ENCODE measurements at regions not wholly inside any gene's neighbourhood (a gene's known extent, or its start where the extent isn't known, plus 50 kb on each side); places are given as distances from the start of the nearest gene placed in this dataset.

GRCh38 chr13:73751290-73751689 lies 382.9 kb downstream of the KLF12 start:
- intact Hi-C loops (cut with DNase I), result no loop called here
- DNase-seq (ENCODE audit: low spot score), result no peak

- DNase-seq (ENCODE audit: low spot score), result no peak
- intact Hi-C loops (cut with DNase I), result no loop called here
Measured at GRCh38 chr13:73748404-73748803, 385.8 kb downstream of the KLF12 start.

DNA sequence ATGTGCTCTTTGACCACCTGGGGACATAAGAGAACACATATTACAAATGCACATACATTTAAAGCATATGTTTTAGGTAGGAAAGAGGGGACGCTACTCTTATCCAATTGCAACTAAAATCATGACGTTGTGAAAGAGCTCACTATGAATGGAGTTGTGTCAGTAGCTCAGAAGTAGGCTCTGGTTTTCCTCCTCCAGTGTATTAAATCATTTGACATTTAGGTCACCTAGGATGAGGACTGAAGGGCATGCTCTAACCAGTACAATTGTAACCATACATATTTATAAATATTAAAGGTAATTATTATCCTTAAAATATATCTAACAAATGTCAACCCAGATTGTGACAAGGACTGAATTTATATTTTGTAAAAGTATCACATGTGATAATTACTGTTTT lies 389.0 kb downstream of the KLF12 start:
- intact Hi-C loops (cut with DNase I), result no loop called here
- no peak for DNase-seq (ENCODE audit: low spot score)

- intact Hi-C loops (cut with DNase I), result no loop called here
- DNase-seq (ENCODE audit: low spot score), result no peak
Measured at GRCh38 chr13:73742982-73743381, 391.2 kb downstream of the KLF12 start.

DNA sequence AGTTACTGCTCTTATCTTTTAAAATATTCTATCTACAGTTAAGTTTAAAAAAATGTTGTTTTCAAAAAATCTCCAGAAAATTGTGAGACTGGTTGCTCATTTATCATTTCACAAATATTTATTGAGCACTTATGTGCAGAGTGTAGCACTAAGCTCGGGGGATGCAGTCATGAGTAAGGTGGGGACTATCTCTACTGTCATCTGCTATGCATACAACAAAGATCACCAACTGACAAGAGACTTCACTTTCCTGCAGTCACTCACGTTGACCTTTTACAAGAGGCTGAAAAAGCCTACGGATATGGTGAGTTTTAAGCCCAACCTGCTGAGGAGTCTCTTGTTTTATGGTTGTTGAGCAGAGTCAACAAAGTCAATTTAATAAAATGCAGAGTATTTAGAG lies 392.5 kb downstream of the KLF12 start:
- intact Hi-C loops (cut with DNase I), result no loop called here
- DNase-seq (ENCODE audit: low spot score), result no peak

GRCh38 chr13:73741111-73741510 lies 393.1 kb downstream of the KLF12 start:
- no peak for DNase-seq (ENCODE audit: low spot score)
- intact Hi-C loops (cut with DNase I), result no loop called here

DNA sequence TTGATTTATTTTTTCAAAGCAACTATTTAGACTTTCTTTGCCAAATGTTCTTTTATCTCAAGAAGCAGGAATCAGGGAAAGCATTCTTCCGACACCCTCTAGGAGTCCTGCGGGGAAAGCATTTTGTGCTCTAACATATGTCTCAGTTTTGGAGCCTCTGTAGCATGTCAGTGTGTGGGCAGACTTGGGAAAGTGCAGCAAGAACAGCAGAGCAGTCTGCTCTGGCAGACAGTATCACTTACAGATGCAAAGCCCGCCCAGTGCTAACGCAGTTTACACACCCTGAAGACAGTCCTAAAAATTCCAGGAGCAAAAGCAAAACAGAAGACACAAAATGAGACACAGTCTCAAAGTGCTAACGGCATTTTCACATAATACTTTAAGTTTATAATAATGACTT lies 393.5 kb downstream of the KLF12 start:
- intact Hi-C loops (cut with DNase I), result no loop called here
- no peak for DNase-seq (ENCODE audit: low spot score)

DNA sequence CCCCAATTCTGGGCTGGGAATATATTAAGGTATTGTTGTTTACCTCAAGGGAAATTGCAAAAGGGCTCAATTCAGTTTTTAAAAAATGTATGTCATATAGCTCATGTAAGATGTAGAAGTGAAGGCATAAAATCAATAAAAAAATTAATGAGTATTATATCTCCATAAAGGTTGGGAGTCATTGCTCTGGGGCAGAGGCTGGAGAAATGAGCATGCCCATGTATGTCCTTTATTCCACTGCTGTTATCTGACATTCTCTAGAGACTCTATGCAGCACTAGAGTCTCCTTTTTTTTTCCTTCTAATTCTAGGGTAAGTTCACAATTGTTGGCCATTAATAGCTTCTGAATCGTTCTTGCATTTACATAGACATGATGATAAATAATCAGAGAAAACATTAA lies 394.8 kb downstream of the KLF12 start:
- DNase-seq (ENCODE audit: low spot score), result no peak
- intact Hi-C loops (cut with DNase I), result no loop called here

DNA sequence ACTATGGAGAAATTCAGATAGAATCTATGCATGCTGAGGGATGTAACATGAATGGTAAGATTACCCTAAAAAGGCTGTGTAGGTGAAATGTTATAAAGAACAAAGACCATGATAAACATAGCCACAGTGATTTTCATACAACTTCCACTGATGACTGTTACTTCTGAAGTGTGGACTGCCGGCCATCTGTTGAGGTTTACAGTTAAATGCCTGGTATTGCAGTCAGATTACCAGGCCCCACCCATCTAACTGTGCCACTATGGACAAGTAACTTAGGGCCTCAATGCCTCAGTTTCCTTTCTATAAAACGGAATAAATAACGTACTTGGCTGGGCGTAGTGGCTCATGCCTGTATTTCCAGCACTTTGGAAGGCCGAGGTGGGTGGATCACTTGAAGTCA lies 395.6 kb downstream of the KLF12 start:
- no peak for DNase-seq (ENCODE audit: low spot score)
- intact Hi-C loops (cut with DNase I), result no loop called here

DNA sequence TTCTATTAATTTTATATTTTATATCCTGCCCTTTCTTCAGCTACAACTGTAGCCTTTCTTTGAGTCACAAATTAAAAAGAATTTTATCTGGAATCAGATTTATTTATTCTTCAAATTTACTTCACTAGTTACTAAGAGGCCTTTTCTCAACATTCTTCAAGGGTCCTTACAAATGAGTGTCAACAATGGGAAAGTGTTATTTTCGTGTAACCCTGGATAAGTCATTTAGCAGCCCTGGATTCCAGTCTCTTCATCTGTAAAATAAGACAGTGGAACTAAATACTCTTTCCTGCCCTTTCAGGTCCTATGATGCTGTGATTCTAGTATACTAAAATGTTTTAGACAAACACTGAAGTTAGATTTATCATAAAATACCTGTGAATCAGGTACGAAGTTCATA lies 397.0 kb downstream of the KLF12 start:
- intact Hi-C loops (cut with DNase I), result no loop called here
- DNase-seq (ENCODE audit: low spot score), result no peak

DNA sequence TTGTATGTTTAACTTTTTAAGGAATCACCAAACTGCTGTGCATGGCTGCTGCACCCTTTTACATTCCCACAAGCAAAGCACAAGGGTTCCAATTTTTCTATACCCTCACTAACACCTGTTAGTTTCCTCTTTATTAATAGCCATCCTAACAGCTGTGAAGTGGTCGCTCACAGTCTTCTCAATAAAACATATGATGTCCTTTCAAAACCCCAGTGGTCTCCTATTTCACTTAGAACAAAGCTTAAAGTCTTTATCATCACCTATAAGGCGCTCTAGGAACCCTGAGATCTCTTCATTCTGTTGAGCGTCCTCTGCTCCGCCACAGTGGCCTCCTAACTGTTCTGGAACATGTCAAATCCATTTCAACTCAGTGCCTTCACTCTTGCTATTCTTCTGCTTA lies 400.5 kb downstream of the KLF12 start:
- no peak for DNase-seq (ENCODE audit: low spot score)
- intact Hi-C loops (cut with DNase I), result no loop called here

DNA sequence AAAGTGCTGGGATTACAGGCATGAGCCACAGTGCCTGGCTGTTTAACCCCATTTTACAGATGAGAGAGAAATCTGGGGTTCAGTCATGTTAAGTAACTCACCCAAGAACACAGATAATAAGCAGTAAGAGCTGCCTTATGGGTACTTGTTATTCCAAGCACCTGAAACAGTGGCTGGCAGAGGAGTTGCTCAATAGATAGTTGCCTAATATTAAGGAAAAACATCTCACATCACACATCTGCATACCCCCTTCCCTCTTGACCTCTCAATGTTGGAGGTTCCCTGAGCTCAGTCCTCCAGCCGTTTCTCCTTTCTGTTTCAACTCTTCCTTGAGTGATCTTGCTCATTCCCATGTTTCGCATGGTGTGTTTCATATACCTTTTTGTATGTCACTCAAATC lies 401.9 kb downstream of the KLF12 start:
- intact Hi-C loops (cut with DNase I), result no loop called here
- no peak for DNase-seq (ENCODE audit: low spot score)

DNA sequence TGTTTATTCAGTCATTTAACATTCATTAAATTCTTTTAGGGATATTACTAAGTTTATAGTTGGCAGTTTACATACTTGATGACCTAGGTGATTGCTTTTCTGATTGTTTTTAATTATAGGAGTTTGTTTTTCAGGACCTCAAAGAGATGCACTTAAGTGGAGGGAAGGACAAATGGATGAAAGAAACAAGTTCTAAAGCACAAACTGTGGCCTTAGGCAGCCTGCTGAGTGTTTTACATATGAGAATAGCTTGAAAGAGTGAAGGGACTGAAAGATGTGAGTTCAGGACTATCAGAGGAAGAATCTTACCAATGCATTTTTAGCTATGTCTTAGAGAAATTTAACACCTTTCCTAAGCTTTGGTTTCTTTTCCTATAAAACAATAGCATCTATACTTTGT lies 402.6 kb downstream of the KLF12 start:
- intact Hi-C loops (cut with DNase I), result no loop called here
- DNase-seq (ENCODE audit: low spot score), result no peak

- no peak for DNase-seq (ENCODE audit: low spot score)
- intact Hi-C loops (cut with DNase I), result no loop called here
Measured at GRCh38 chr13:73730014-73730413, 404.2 kb downstream of the KLF12 start.

- DNase-seq (ENCODE audit: low spot score), result no peak
- intact Hi-C loops (cut with DNase I), result no loop called here
Measured at GRCh38 chr13:73729046-73729445, 405.2 kb downstream of the KLF12 start.

DNA sequence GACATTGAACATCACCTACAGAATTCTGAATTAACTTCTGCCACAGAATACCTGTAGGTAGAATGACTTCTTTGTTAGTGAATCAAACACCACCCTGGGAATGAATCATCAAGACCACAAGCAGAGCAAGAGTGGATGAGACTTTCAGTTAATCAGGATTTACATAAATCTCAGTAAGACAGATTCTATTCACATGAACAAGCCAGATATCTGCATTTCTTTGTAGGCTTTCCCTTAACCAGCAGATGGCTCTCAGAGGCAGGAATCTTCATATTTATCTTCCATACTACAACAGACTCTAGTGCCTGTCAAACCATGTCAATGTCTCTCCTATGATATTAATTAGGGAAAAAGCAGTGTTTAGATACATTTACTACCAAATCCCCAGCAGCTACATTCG lies 412.1 kb downstream of the KLF12 start:
- intact Hi-C loops (cut with DNase I), result no loop called here
- no peak for DNase-seq (ENCODE audit: low spot score)

- intact Hi-C loops (cut with DNase I), result no loop called here
- DNase-seq (ENCODE audit: low spot score), result no peak
Measured at GRCh38 chr13:73721571-73721970, 412.6 kb downstream of the KLF12 start.

DNA sequence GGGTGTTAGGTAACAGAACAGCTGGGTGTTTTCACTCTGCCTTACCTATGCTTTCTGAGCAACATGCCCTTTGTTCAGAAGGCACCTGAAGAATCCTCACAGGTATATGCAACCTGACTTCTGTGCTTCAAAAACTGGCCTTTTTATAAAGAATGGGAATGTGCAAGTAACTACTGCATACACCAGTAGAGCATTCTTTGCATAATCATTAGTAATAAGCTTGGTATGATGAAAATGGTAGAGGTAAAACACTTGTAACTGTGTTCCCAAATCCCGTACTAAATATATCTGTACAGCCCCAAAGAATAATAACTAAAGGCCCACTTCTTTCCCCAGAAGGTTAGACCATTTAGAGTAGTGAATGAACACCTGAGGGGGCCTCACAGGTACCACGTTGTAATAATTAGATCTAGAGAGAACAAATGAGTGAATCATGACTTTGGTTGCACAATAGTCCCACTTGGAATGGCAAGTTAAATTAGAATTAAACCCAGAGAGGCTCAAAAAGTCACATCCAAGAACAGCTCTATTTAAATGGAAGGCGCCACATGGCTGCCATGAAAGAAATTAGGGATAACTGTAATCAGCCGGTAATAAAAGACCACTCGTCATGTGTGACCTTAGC lies 413.9 kb downstream of the KLF12 start:
- intact Hi-C loops (cut with DNase I), result no loop called here

DNA sequence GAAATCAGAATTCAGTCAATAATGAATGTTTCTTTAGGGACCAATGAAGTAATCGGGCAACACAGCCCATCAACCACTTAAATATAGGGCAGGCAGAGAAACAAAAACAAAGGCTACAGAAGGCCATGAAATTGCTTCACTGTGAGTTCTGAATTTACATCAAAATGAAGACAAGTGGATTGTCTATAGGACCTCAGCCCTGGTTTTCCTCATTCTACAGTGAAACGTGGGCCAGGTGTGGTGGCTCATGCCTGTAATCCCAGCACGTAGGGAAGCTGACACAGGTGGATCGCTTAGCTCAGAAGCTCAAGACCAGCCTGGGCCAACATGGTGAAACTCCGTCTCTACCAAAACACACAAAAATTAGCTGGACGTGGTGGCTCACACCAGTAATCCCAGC lies 416.0 kb downstream of the KLF12 start:
- no peak for DNase-seq (ENCODE audit: low spot score)
- intact Hi-C loops (cut with DNase I), result no loop called here

More for the DNA sequence above, 413.9 kb downstream of the KLF12 start:
- no peak for DNase-seq (ENCODE audit: low spot score)

DNA sequence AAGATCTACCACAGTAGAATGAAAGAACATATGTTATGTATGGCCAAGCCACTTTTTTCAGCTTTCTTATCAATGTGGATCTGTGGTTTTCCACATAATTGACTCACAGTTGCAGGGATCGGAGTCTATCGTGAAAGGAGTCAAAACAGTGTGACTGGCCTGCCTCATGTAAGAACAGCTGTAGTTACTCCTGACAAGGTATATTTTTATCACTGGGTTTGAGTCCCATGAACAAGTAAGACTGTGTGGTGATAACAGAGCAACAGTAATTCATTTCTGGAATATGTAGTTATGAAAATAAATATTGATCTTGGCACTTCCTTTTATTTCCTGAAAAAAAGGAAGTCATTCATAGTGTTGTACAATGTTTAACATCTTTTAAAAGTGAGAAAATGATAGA lies 416.6 kb downstream of the KLF12 start:
- intact Hi-C loops (cut with DNase I), result no loop called here
- no peak for DNase-seq (ENCODE audit: low spot score)

DNA sequence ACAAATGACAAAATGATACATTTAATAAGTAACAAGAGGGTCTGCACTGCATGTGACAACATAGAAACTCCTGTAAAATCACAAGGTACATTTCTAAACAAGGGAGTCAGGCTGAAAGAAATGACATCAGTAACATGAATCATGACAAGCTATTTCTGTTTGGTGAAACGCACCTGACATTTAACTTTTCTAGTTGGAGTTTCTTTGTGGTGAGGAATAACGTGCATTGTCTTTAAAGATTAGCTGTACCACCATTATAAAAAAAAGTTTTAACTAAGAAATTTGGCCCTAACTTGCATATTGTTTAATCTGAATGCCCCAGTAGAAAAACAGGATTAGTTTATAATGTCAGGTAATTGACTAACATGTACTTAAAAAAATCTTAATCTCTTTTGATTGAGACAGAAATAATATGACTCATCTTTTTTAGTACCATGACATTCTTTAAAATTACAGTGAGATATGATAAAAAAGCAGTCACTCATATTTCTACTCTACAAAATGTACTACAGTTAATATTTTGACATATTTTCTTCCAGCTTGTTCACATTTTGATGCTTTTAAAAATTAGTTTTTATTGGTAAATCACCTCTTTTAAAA lies 418.2 kb downstream of the KLF12 start:
- intact Hi-C loops (cut with DNase I), result no loop called here

More for the DNA sequence above, 418.2 kb downstream of the KLF12 start:
- no peak for DNase-seq (ENCODE audit: low spot score)

Data from posterior vena cava (tissue), 2 donors.